ENCODE measurements at regions not wholly inside any gene's neighbourhood (a gene's known extent, or its start where the extent isn't known, plus 50 kb on each side); places are given as distances from the start of the nearest gene placed in this dataset.

GRCh38 chr4:130349745-130350144, 1253.8 kb downstream of the C4orf33 start:
- H3F3A ChIP-seq (ENCODE audit: insufficient read depth, low read length, poor library complexity, severe bottlenecking), result no peaks in the 10 kb centered on the region
- no peak overlapping the region for H3K4me2 ChIP-seq (ENCODE audit: low read length)
- no peaks in the 10 kb centered on the region for H3K79me2 ChIP-seq (replicated peaks; ENCODE audit: insufficient read depth, low read length)
- no peak overlapping the region for H3K27ac ChIP-seq (ENCODE audit: low read length)
- no peaks in the 10 kb centered on the region for H4K20me1 ChIP-seq (ENCODE audit: insufficient read depth)
- H3K9ac ChIP-seq (ENCODE audit: low read length), result no peak overlapping the region
- H3K27me3 ChIP-seq (ENCODE audit: insufficient read depth, low read depth, low read length), result no peaks in the 10 kb centered on the region
- no peaks in the 10 kb centered on the region for H3K9me2 ChIP-seq (ENCODE audit: insufficient read depth, low read length)
- no peak overlapping the region for H3K4me3 ChIP-seq (ENCODE audit: low read length)
- TF ChIP-seq SMC3 (conservative IDR thresholded peaks at IDR 0.05; ENCODE audit: poor library complexity) (no peak), EP300 (conservative IDR thresholded peaks at IDR 0.05; ENCODE audit: poor library complexity, severe bottlenecking) (no peak), POLR2AphosphoS5 (IDR thresholded peaks at IDR 0.05) (no peak), CTCF (IDR thresholded peaks at IDR 0.05; ENCODE audit: poor library complexity, severe bottlenecking) (no peak), MXI1 (conservative IDR thresholded peaks at IDR 0.05; ENCODE audit: poor library complexity, severe bottlenecking) (no peak), TAF1 (IDR thresholded peaks at IDR 0.05; ENCODE audit: low read depth) (no peak), RAD21 (conservative IDR thresholded peaks at IDR 0.05) (no peak)
- H2AFZ ChIP-seq (ENCODE audit: low read depth, low read length), result no peak overlapping the region
- H3K36me3 ChIP-seq (ENCODE audit: insufficient read depth, low read length), result no peaks in the 10 kb centered on the region
- no peaks in the 10 kb centered on the region for H3K9me3 ChIP-seq (ENCODE audit: low read length)

DNA sequence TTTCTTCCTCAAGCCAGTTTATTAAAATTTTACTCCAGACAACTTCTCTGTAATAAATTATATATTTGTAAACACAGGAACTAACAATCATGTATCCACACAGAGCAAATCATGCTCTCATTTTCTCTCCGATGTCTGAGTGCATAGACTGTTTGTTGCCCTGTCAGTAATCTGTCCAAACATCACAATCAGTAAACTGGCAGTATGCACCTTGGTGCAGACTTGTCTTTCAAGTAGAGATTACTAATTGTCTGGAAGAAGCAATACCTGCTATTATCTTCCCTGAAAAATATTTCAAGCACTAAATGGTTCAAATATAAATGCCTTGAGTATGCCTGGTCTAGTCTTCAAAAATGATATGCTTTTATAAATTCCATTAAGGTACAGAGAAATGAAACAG, 1260.9 kb downstream of the C4orf33 start:
- Histone ChIP-seq H3K27ac (ENCODE audit: low read length) (no peak overlapping the region), H3K36me3 (ENCODE audit: insufficient read depth, low read length) (no peaks in the 10 kb centered on the region), H3K79me2 (replicated peaks; ENCODE audit: insufficient read depth, low read length) (no peaks in the 10 kb centered on the region), H3K4me2 (ENCODE audit: low read length) (no peak overlapping the region), H4K20me1 (ENCODE audit: insufficient read depth) (no peaks in the 10 kb centered on the region), H3K9me3 (ENCODE audit: low read length) (no peaks in the 10 kb centered on the region), H3K9me2 (ENCODE audit: insufficient read depth, low read length) (no peaks in the 10 kb centered on the region), H3K27me3 (ENCODE audit: insufficient read depth, low read depth, low read length) (no peaks in the 10 kb centered on the region), H3K4me3 (ENCODE audit: low read length) (no peak overlapping the region), H3K9ac (ENCODE audit: low read length) (no peak overlapping the region), H3F3A (ENCODE audit: insufficient read depth, low read length, poor library complexity, severe bottlenecking) (no peaks in the 10 kb centered on the region), H2AFZ (ENCODE audit: low read depth, low read length) (no peak overlapping the region)
- no peak for TF ChIP-seq RAD21 (conservative IDR thresholded peaks at IDR 0.05)
- TF ChIP-seq POLR2AphosphoS5 (IDR thresholded peaks at IDR 0.05), result peak; percentile 96
- TF ChIP-seq EP300 (conservative IDR thresholded peaks at IDR 0.05; ENCODE audit: poor library complexity, severe bottlenecking), result peak; percentile 96
- TF ChIP-seq, protein P1, sequence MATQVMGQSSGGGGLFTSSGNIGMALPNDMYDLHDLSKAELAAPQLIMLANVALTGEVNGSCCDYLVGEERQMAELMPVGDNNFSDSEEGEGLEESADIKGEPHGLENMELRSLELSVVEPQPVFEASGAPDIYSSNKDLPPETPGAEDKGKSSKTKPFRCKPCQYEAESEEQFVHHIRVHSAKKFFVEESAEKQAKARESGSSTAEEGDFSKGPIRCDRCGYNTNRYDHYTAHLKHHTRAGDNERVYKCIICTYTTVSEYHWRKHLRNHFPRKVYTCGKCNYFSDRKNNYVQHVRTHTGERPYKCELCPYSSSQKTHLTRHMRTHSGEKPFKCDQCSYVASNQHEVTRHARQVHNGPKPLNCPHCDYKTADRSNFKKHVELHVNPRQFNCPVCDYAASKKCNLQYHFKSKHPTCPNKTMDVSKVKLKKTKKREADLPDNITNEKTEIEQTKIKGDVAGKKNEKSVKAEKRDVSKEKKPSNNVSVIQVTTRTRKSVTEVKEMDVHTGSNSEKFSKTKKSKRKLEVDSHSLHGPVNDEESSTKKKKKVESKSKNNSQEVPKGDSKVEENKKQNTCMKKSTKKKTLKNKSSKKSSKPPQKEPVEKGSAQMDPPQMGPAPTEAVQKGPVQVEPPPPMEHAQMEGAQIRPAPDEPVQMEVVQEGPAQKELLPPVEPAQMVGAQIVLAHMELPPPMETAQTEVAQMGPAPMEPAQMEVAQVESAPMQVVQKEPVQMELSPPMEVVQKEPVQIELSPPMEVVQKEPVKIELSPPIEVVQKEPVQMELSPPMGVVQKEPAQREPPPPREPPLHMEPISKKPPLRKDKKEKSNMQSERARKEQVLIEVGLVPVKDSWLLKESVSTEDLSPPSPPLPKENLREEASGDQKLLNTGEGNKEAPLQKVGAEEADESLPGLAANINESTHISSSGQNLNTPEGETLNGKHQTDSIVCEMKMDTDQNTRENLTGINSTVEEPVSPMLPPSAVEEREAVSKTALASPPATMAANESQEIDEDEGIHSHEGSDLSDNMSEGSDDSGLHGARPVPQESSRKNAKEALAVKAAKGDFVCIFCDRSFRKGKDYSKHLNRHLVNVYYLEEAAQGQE (IDR thresholded peaks at IDR 0.05; ENCODE audit: borderline replicate concordance), result peak; percentile 51
- TF ChIP-seq EZH2 (IDR thresholded peaks at IDR 0.05; ENCODE audit: borderline replicate concordance, insufficient read depth, low read length, poor library complexity, severe bottlenecking), result no peak

DNA sequence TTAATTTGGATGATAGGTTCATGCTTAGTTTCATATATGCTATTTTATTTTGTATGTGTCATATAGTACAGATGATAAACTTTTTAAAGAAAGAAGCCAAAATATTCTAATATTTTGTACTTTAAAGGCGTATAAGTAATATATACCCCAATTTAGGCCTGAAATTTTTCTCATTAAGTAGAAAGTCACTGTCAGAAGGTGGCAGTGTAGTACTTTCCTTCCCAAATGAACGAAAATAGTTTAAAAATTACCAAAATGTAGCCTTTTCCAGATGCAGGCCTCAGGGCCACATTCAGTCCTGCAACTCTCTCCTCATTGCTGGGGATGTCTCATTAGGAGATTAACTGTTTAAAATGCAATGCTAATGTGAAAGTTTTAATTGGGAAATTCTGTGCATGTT, 1263.6 kb downstream of the C4orf33 start:
- H3F3A ChIP-seq (ENCODE audit: insufficient read depth, low read length, poor library complexity, severe bottlenecking), result no peaks in the 10 kb centered on the region
- H3K9me2 ChIP-seq (ENCODE audit: insufficient read depth, low read length), result no peaks in the 10 kb centered on the region
- H3K27me3 ChIP-seq (ENCODE audit: insufficient read depth, low read depth, low read length), result no peaks in the 10 kb centered on the region
- H3K9me3 ChIP-seq (ENCODE audit: low read length), result peaks cover 2% of the 10 kb centered on the region
- H3K9ac ChIP-seq (ENCODE audit: low read length), result no peak overlapping the region
- no peak overlapping the region for H3K4me2 ChIP-seq (ENCODE audit: low read length)
- no peaks in the 10 kb centered on the region for H4K20me1 ChIP-seq (ENCODE audit: insufficient read depth)
- H3K27ac ChIP-seq (ENCODE audit: low read length), result no peak overlapping the region
- no peaks in the 10 kb centered on the region for H3K36me3 ChIP-seq (ENCODE audit: insufficient read depth, low read length)
- no peaks in the 10 kb centered on the region for H3K79me2 ChIP-seq (replicated peaks; ENCODE audit: insufficient read depth, low read length)
- TF ChIP-seq EZH2 (IDR thresholded peaks at IDR 0.05; ENCODE audit: borderline replicate concordance, insufficient read depth, low read length, poor library complexity, severe bottlenecking) (no peak), POLR2AphosphoS5 (IDR thresholded peaks at IDR 0.05) (no peak), CTCF (IDR thresholded peaks at IDR 0.05; ENCODE audit: poor library complexity, severe bottlenecking) (peak; percentile 66), SMC3 (conservative IDR thresholded peaks at IDR 0.05; ENCODE audit: poor library complexity) (peak; percentile 68), TAF1 (IDR thresholded peaks at IDR 0.05; ENCODE audit: low read depth) (no peak), EP300 (conservative IDR thresholded peaks at IDR 0.05; ENCODE audit: poor library complexity, severe bottlenecking) (no peak), RAD21 (conservative IDR thresholded peaks at IDR 0.05) (peak; percentile 74), MXI1 (conservative IDR thresholded peaks at IDR 0.05; ENCODE audit: poor library complexity, severe bottlenecking) (no peak)
- TF ChIP-seq, protein P1 (IDR thresholded peaks at IDR 0.05; ENCODE audit: borderline replicate concordance), result no peak
- no peak overlapping the region for H3K4me3 ChIP-seq (ENCODE audit: low read length)
- no peak overlapping the region for H2AFZ ChIP-seq (ENCODE audit: low read depth, low read length)

All from neural cell (in vitro differentiated cells).